ENCODE measurements at regions not wholly inside any gene's neighbourhood (a gene's known extent, or its start where the extent isn't known, plus 50 kb on each side); places are given as distances from the start of the nearest gene placed in this dataset.
A peak's percentile ranks its signal among the peaks of the same experiment; 100 is the strongest.
"Not testable (repeated sequence)": the region's sequence is repeated elsewhere in the genome, so short reads cannot be mapped to it uniquely, and the experiment has no call there.

DNA sequence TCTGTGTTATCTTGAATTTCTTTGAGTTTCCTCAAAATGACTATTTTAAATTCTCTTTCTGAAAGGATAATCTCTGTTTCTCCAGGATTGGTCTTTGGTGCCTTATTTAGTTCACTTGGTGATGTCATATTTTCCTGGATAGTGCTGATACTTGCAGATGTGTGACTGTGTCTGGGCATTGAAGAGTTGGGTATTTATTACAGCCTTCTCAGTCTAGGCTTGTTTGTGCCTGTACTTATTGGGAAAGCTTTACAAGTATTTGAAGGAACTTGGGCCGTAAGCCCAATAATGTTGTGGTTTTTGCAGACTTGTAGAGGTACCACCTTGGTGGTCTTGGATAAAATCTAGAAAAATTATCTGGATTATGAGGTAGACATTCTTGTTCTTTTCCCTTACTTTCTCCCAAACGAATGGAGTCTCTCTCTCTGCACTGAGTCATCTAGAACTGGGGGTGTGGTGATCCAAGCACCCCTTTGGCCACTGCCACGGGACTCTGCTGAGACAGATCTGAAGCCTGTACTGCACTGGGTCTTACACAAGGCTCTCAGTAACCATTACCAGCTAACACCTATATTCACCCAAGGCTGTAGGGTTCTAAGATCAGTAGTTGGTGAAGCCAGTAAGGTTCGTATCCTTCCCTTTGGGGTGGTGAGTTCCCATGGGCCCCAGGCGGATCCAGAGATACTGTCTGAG, 703.7 kb upstream of the MGAT4C start:
- TF ChIP-seq, protein P1, sequence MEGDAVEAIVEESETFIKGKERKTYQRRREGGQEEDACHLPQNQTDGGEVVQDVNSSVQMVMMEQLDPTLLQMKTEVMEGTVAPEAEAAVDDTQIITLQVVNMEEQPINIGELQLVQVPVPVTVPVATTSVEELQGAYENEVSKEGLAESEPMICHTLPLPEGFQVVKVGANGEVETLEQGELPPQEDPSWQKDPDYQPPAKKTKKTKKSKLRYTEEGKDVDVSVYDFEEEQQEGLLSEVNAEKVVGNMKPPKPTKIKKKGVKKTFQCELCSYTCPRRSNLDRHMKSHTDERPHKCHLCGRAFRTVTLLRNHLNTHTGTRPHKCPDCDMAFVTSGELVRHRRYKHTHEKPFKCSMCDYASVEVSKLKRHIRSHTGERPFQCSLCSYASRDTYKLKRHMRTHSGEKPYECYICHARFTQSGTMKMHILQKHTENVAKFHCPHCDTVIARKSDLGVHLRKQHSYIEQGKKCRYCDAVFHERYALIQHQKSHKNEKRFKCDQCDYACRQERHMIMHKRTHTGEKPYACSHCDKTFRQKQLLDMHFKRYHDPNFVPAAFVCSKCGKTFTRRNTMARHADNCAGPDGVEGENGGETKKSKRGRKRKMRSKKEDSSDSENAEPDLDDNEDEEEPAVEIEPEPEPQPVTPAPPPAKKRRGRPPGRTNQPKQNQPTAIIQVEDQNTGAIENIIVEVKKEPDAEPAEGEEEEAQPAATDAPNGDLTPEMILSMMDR (IDR thresholded peaks at IDR 0.05; ENCODE audit: insufficient read depth, low read depth, low read length, missing control alignments) = no peak
- DNase-seq (ENCODE audit: low read depth) = peak; percentile 91
- H3K4me3 ChIP-seq (ENCODE audit: low read length) = no peak overlapping the region

DNA sequence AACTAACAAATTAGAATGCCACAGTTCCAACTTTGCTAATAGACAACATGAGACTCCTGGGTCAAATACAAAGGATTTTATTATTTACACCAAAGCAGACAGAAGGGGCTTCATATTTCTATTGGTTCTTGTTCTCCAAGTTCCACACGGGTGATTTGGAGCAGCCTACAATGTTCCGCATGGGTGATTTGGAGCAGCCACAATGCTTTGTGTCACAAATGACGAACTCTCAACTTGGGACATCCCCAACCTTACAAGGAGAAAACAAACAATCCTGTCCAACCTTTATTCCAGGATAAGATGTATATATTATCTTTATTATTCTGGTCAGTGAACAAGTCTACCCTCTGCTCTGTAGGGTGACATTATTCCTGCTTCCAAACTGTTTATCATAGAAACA, 694.3 kb upstream of the MGAT4C start:
- H3K4me3 ChIP-seq (ENCODE audit: low read length) = no peak overlapping the region
- TF ChIP-seq, protein P1 (IDR thresholded peaks at IDR 0.05; ENCODE audit: insufficient read depth, low read depth, low read length, missing control alignments) = no peak
- DNase-seq (ENCODE audit: low read depth) = no peak

DNA sequence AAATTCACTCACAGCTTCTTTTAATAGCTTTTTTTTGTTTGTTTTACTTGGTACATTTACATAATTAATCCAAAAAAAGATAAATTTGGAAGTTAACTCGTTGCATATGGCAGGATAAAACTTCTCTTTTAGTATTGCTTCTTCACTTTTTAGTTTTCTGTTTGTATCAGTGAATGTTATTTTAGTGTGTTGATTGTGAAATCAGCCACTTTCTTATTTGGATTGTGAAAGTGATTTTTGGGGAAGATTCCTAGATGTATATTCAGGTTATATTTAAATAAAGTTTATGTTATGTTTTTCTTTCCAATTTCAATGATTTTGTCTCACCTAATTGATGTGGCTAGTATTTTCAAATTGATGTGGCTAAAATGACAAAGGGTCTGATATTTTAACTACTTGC, 693.9 kb upstream of the MGAT4C start:
- H3K4me3 ChIP-seq (ENCODE audit: low read length) = no peak overlapping the region
- TF ChIP-seq, protein P1 (IDR thresholded peaks at IDR 0.05; ENCODE audit: insufficient read depth, low read depth, low read length, missing control alignments) = no peak
- no peak for DNase-seq (ENCODE audit: low read depth)

DNA sequence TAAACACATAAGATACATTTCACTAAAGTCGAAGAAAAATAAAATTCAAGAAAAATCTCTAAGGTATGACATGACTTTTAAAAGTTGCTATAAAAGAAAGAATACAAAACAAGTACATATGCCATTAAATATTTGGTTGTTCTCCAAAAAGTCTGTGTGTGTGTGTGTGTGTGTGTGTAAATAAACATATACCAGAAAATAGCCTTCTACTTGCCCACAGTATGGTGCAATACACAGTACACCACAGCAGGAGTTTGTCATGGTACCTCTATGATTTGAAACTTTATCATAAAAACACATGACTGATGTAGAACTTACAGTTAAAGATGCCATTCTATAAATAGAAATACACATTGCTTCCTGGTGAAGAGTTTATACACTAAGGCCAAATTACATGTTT, 692.7 kb upstream of the MGAT4C start:
- no peak overlapping the region for H3K4me3 ChIP-seq (ENCODE audit: low read length)
- no peak for DNase-seq (ENCODE audit: low read depth)
- TF ChIP-seq, protein P1 (IDR thresholded peaks at IDR 0.05; ENCODE audit: insufficient read depth, low read depth, low read length, missing control alignments) = no peak

DNA sequence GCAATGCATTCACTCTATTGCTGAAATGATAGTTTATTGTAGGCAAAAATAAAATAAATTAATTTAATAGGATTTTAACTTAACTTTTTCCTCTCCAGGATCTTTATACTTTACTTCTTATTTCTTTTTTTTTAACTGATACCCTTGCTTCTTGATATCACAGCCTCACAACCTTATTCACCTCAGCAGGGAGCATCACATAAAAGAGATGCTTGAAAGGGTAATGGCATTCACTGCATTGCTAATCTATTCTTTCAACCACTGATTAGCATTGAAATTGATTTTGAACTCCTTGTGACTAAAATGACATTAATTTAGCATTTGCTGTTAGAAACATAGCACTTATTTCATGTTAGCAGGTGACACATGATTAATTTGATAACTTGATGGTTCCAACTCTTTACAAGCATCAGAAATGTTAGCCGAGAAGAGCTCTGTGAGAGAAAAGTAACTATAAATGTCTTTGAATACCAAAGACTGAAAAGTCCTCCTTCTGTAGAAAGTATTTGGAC, 689.5 kb upstream of the MGAT4C start:
- no peak overlapping the region for H3K4me3 ChIP-seq (ENCODE audit: low read length)
- no peak for DNase-seq (ENCODE audit: low read depth)
- TF ChIP-seq, protein P1 (IDR thresholded peaks at IDR 0.05; ENCODE audit: insufficient read depth, low read depth, low read length, missing control alignments) = no peak

DNA sequence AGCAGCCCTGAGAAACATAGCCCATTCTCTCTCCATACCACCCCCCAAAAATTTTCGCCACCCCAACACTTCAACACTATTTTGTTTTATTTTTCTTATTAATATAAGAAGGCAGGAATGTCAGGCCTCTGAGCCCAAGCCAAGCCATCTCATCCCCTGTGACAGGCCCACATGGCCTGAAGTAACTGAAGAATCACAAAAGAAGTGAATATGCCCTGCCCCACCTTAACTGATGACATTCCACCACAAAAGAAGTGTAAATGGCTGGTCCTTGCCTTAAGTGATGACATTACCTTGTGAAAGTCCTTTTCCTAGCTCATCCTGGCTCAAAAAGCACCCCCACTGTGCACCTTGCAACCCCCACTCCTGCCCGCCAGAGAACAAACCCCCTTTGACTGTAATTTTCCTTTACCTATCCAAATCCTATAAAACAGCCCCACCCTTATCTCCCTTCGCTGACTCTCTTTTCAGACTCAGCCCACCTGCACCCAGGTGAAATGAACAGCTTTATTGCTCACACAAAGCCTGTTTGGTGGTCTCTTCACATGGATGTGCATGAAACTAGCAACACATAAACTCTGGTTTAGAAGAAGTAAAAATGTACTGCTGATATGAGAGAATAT, 688.1 kb upstream of the MGAT4C start:
- DNase-seq (ENCODE audit: low read depth); H3K4me3 ChIP-seq (ENCODE audit: low read length): not testable (repeated sequence)

DNA sequence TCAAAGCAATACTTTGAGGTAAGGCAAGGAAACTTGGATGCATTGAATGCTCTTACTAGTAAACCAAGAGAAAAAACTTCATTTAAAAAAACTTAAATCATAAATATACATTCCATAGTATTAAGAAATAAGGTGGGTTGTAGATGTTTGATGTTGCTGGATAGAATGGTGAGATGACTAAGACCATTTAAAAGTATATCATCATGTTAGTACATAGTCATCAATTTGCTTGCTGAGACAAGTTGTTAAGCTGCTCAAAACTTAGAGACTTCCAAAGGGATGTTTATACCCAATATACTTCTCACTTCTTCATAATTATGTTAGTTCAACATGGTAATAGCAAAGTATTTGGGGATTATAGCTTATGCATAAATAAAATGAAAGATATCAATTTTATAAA, 675.5 kb upstream of the MGAT4C start:
- no peak overlapping the region for H3K4me3 ChIP-seq (ENCODE audit: low read length)
- DNase-seq (ENCODE audit: low read depth) = peak; percentile 79
- TF ChIP-seq, protein P1 (IDR thresholded peaks at IDR 0.05; ENCODE audit: insufficient read depth, low read depth, low read length, missing control alignments) = no peak
